ENCODE measurements at regions not wholly inside any gene's neighbourhood (a gene's known extent, or its start where the extent isn't known, plus 50 kb on each side); places are given as distances from the start of the nearest gene placed in this dataset.

DNA sequence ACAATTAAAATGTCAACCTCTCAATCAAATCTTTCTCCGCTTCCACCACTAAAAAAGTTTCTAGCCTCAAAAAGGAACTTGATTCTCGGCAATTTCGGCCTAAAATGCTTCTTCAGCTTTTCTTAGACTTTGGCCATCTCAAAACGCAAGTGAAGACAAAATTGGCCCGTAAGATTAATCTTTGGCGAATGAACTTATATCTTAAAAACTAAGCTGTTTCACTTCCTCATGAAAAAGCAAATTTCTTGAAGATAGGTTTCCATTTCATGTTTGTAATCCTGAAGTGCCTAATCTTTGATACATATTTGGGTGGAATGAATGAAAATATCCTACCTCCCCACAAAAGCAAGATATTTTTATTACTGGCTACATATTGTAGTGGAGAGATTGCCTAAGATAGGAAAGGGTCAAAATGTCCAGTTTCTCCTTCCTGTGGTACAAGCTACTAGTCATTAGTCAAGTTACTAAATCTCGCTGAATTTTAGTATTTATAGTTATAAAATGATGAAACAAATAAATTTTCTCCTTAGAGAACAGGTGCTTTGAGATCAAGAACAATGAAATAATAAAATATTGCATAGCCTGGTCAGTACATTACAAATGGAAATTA lies 85.4 kb upstream of the ZEB2 start:
- no peak for DNase-seq (ENCODE audit: low read depth, low spot score)

DNA sequence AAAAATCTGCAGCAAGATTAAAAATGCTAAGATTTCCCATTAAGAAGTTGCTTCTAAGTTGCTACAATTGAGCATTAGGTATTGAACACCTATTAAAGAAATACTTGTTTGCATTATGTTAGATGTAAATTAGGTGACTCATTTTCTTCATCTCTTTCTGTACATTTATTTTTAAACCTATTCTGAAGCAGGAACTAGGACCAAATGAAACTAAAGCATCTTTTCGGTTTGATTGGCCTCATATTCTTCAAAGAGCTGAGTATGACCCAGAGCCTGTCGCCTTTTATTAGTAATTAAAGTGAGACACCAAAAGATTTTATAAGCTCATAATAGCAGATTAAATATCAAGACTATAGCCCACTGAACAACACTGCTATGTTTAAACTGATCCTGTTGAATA lies 83.4 kb upstream of the ZEB2 start:
- DNase-seq (ENCODE audit: low read depth, low spot score), result no peak

DNA sequence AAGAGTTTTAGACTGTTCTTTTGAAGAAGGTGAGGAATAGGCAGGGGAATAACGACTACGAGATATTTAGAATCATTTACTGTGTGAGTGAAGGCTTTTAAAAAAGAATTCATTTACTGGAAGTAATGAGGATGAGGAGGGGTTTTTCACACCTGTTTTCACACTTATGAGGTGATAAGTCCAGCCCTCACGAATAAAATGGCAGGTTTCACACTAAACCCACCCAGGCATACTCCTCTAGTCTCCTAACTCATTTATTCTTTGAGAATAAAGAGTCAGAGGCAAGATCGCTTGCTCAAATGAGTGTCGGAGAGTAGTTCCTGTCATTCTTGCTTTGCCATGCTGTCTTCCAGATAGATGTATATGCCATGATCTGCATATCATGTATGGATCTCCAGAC lies 79.0 kb upstream of the ZEB2 start:
- no peak for DNase-seq (ENCODE audit: low read depth, low spot score)

DNA sequence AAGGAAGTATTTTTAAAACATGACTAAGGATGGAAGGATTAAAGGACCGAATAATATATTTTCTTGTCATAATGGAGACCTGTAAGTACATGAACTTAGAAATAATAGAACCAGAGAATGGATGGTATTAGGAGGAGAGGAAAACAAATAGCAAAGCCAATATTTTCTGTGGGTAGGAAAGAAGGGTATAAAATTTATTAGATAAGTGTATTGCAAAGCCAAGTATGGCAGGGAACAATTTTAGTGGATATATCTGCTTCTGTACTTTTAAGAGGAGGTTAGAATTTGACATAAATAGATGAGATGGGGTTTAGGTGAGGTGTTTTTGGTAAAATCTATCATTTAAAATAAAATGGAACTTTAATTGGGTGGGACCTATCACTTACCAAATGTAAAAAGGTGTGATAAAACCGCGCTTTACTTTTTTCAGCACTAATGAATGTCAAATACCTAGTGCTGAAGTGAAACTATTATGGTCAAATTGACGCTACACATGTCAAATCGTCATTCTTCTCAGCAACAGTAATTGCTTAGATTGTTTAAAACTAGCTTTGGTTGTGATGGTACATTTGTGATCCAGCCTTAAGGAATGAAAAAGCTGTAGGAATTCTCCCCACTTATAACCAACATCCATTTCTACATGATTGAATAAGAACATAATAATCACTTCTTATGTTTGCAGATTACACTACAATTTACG lies 78.1 kb upstream of the ZEB2 start:
- DNase-seq (ENCODE audit: low read depth, low spot score), result no peak

DNA sequence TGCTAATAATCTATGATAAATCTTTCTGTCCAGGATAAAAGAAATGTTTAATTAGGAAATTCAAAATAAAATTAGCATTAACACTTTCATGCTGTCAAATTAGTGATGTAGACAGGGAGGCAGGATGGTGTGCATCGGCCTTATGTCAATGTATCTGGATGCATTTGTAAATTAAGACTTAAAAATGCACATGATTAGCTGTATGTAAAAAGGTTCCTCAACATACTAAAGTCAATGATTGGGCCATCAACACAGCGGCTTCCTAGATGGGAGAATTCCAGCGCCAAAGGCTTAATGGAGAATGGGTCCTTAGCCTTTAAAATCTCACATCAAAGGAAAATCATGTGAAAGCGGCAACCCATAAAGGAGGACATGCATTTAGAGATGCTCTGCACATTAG lies 77.5 kb upstream of the ZEB2 start:
- no peak for DNase-seq (ENCODE audit: low read depth, low spot score)

DNA sequence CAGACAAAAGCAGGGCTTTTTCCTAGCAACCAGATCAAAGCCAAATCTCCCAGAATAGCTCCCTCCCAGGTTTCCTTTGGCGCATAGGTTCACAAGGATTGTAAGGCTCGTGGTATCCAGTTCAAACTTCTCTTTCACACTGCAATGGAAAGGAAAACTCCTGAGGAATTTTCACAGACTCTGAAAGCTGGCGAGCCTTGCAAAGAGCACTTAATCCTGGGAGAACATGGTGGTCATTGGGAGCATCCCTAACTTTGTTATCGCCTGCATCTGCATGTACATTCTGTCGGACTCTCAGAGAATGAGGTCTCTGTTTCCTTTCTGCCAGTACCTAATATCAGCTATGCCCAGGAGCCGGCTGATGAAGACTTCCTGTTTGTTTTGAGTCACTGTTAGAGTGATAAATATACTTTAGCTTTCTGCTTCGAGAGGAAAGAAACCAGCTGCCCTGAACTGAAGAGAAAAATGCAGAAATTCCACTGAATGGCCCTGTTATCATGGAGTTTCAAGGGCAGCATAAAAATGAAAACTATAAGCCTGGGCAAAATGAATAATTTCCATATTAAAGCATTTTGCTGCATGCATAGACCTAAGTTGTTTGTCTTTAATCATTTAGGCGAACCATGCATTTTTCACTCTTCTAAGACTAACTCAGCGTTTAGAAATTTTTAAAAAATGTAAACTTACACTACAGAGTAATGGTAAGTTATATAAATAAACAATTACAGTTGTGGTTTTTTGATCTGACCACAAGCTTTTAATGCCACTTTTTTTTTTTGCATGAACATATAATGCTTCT lies 76.4 kb upstream of the ZEB2 start:
- no peak for DNase-seq (ENCODE audit: low read depth, low spot score)

DNA sequence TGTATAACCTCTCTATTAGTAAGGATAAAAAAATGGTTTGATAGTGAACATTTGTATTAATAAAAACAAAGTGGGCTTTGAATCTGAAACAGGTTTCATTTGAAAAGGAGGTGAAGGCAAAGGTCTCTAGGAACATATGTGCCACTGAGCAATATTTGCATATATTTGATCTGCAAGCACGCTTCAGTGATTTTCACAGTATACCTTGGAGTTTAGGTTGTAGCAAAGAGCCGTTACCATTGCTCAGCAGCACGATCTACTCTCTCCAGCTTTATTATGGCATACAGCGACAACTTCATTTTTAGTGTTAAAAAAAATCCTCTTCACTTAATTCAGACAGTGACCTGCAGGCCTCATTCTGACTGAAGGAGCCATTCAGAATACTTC lies 75.8 kb upstream of the ZEB2 start:
- no peak for DNase-seq (ENCODE audit: low read depth, low spot score)

DNA sequence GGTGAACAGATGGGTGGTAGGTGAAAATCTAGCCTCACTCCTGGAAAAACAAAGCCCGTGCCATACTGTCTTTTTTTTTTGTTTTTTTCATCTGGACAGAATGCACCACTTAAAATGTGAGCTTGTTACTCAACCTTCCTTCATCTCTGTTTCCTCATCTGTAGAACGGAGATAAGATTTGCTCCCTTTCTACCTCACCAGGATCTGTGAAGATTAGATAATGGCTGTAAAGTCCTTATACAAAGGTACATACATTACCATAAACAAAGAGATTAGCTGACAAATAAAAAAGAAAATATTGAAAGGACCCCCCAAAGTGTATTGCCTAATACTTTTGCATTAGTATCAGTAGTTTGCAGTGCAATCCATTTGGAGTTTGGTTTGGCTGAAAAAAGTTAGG lies 75.4 kb upstream of the ZEB2 start:
- DNase-seq (ENCODE audit: low read depth, low spot score), result no peak

DNA sequence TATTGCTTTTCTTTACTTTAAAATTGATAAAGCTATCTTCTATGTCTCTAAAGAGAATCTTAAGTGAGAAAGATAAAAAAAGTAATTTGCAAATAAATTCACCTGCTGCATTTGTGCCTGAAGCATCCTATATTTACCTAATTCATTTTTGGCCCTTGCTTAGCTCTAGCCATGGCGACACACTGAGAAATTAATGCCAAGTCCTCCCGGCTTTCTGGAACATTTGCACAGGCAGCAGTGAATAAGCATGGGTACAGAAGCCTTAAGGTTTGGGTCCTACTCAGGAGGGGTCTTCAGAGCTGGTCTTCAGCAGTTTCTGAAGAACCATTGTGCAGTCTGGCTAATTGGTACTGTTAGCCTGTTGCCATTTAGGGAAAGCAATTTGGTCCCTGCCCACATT lies 73.9 kb upstream of the ZEB2 start:
- DNase-seq (ENCODE audit: low read depth, low spot score), result no peak

DNA sequence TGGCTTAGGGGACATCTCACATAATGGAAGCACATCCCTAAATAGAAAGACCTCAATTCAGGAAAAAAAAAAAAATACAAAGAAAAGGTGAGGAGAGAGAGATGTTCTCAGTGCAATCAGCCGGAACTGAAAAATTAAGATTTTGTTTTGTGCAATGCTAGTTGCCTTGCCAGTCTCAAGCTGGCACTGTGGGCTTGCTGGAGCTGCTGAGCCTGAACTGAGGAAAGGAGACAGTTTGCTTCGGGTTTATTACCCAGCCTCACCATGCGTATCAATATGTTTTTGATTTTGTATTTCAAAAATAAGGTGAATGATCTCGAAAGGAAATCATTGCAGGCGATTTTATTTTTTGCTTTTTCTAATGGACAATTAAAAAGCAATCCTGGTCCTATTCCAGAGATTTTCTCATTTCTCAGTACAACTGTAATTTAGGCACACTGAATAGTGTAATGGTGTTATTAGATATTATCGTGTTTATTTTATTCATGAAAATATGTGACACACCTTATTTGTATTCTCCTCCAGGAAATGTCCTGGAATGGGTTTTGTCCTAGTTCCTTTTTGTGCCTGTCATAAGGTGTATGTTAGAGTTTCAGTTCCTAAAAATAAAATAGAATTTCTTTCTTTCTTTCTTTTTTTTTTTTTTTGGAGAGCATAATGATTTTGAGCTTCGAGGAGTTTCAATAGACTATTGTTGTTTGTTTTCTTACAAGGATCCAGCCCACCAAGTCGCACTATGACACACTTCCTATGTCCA lies 72.8 kb upstream of the ZEB2 start:
- DNase-seq (ENCODE audit: low read depth, low spot score), result no peak

DNA sequence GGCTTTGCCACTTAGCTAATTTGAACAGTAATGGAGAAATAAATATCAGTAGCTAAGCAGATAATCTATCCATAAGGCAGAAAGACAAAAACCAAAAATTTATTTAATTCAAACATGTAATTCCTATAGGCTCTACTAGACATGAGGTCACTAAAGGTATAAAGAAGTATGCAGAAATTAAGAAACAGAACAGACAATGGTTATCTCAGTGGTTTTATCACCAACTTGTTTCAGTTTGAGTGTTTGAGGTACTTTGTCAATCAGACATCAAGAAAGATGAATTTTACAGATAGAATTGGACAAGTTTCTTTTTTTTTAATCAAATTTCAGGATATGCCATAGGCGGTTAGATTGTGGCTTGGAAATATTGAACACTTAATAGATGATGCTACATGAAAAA lies 67.4 kb upstream of the ZEB2 start:
- no peak for DNase-seq (ENCODE audit: low read depth, low spot score)

DNA sequence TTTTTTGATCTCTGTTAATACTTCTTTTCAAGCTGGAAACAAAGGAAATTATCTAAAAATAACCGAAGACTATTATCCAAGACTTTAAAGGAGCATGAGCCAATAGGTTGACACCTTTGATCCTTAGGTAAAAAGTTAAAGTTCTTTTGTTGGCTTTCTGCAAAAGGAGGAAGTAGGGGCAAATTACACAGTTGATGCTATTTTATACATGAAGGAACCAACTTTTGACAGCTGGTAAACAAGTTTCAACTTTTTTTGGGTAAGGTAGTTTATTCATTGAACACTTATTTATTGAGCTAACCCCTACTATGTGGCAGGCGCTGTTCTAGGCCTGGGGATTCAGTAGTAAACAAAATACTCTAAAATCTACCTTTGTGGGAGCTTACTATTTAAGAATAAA lies 66.6 kb upstream of the ZEB2 start:
- DNase-seq (ENCODE audit: low read depth, low spot score), result no peak

DNA sequence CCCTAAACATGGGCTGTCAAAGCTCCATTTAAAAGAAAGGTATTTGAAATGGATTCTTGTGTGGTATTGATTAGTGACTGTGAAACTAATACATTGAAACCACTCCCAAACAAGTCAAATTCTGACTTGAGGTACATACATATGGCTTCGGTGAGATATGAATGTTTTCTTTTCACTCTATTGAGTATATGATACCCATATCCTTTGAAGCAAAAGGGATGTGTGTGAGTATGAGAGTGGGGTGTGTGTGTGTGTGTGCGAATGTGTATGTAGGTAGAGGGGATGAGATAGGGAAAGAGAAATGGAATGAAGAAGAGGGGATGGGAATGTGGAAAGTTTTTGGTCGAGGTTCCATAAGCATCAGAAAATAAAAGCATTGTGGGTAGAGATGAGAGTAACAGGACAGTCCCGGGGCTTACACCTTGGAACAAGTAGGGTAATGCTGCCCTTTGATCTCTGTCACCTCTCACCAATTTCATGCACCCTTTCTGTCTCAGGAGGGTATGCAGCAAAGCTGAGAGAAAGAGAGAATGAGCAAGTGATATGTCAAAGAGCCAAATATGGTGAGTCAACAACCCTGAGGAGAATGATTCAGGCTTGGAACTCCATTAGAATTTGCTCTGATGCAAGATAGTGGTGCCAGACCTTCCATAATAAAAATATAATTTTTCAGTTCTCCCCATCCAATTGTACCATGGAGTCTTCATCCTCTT lies 64.0 kb upstream of the ZEB2 start:
- no peak for DNase-seq (ENCODE audit: low read depth, low spot score)

DNA sequence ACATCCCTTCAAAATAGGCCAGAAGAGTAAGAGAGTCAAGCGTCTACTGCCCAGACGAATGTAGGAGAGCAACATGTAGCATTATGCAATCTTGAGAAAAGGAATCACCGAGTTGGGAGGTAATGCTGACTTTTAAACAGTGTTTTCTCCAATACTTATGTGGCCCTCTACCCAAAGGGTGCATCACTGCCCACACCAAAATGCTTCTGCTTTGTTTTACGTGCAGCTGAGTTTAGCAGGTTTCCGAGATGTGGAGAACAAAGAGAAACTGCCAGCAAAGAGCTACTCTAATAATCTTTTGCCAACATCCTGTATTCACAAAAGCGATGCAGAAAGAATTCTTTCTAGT lies 63.4 kb upstream of the ZEB2 start:
- DNase-seq (ENCODE audit: low read depth, low spot score), result no peak

DNA sequence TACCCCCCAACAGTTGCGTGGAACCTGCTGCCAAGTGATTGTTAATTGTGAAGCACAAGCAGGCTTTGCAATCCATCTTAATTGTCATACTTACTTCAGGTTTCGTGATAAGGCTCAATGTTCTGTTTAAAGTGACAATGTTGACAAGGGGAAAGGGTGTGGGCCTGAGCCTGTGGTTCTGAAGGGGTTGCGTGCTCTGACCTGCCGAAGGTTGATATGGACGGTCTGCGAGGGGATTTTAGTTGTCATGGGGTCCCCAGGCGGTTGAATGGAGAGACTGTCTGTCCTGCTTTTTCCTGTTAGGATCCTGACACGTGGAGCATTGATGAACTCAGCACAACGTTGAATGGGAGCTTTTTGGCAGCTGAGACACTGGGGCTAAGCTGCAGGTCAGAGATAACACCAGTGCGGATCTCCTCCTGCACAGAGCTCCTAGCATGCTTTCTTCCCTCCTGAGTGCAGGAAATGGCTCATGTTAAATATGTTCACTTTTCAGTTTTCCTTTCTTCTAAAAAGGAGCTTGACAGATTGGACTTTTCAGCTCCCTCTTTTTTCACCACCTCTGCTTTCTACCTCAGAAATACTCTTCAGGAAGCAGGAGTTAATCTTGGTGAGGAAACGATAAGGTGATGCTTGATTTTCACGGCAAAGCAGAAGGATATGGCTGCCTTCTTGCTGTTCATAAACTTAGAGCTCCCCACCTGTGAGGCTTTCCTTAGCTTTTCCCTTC lies 62.9 kb upstream of the ZEB2 start:
- no peak for DNase-seq (ENCODE audit: low read depth, low spot score)

DNA sequence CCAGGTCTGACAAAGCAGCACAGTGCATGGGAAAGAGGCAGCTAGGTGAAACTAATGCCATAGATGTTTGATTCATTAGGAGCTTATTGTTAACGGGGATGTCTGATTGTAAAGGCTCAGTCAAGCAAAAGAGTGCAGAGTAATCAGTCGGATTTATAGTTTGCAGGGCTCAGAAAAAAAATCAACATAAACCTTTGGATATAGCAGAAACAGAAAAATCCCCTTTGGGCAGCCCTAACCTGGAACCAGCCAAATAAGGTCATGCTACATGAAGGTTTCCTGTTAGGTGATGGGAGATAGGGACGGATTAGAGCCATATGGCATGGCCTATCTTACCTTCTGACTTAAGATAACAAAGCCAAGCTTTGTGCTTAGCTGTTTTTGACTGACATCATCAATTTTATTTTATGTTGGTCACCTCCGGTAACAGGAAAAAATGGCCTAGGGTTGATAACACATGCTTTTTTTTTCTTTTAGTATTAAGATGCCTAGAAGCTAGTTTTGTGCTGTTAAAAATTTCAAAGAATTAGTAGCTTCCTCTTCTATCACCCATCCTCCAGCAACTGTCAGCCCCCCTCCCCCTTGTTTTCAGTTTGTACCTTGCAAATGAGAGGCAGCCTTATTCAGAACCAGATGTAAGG lies 60.7 kb upstream of the ZEB2 start:
- DNase-seq (ENCODE audit: low read depth, low spot score), result no peak

DNA sequence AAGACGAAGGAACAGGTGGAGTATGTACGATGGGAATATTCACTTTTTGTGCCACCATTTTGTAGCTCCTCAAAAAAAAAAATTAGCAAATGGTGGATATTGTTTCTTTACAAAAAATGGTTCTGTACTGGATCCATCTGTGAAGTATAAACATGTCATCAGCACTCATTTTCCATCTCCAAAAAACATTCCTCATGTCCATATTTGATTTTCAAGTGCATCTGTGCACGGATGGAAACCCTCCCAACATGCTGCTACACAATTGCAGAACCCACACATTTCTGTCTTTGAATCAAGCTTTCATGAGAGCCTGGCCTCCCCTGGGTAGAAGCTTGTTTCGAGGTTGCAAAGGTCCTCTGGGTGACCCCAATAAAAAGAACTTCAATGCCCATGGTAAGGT lies 59.6 kb upstream of the ZEB2 start:
- no peak for DNase-seq (ENCODE audit: low read depth, low spot score)

DNA sequence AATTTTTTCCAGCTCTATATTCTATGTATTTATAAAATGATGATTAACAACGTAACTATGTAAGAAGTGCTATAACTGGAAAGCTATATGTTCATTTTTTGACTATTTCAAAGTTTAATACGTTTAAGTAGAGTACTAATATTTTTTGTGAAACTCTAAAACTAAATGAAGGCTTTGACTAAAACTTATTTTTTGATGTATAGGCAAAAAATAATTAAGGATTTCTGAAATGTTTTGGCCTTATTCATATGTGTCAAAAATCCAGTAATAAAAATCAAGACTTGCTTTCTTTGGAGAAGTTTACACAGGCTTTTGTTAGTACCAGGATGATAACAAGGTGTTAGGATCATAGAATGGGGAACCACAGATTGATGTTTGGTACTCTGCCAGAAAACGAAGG lies 58.2 kb upstream of the ZEB2 start:
- no peak for DNase-seq (ENCODE audit: low read depth, low spot score)

DNA sequence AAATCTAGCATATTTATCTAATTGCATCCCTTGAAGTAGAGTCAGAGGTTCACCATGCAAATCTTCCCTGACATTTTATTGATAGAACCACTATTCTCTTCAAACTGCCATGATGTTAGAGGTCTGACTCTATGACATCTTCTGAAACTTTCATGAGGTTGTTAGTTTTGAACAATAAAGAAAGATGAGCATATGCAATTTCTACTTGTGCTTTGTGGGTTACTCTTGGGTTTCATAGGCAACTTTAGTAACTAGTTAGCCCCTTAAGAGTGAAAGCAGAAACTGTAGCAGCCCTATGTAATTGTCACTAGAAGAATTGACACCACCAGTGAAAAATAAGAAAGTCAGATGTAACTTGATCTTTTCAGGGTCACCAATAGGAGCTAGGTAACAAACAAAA lies 53.1 kb upstream of the ZEB2 start:
- no peak for DNase-seq (ENCODE audit: low read depth, low spot score)

DNA sequence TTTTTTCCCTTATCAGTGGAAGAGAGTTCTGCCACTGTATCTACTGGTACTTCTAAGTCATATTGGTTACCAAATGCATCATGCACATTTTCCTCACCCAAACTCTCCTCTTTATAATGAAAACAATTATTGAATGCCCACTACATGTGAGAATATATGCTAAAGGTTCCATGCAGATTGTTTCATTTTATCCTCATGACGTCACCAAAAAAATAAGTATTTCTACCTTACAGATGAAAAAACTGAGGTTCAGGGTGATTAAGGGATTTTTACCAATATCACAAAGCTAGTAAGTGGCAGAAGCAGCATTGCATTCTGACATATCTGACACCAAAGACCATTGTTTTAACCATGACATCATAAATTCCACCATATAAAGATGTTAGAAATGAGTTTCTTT lies 51.9 kb upstream of the ZEB2 start:
- DNase-seq (ENCODE audit: low read depth, low spot score), result no peak

DNA sequence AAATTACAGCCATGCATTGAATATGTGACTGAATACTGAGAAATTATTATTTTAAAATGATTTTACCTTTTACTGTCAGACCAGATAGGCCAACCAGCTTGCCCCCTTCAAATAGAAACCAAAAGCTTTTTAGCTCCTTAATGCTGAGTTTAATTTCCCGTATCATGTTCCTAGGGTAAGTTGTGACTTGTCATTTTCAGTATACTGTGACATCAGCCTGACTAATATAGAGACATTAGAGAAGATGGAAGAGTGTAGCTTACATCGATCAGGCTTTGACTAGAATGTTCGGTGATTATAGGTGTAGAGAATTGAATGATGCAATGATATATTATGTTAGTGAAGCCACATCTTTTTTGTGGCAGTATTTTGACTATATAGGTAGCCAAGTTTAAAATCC lies 50.6 kb upstream of the ZEB2 start:
- DNase-seq (ENCODE audit: low read depth, low spot score), result no peak

Data from activated CD4-positive, CD25-positive, alpha-beta regulatory T cell treated with anti-CD3 and anti-CD28 coated beads, Interleukin-2, amount 50 U/mL, for 16 hours (primary cell).